Osteocyte (in vitro differentiated cells): ENCODE measurements at regions not wholly inside any gene's neighbourhood (a gene's known extent, or its start where the extent isn't known, plus 50 kb on each side); places are given as distances from the start of the nearest gene placed in this dataset.

Experiments used
- DNase-seq: peaks from one replicate; pipeline ENCODE4 v3.0.0; 2021; ENCODE audit warnings: mixed read lengths; ENCODE audit not compliant: unreplicated experiment; ENCODE audit errors: extremely low spot score
- H3K27ac Mint-ChIP-seq: one replicate; pipeline ENCODE4 v1.8.0; 2021; ENCODE audit warnings: mild to moderate bottlenecking, mixed read lengths; ENCODE audit not compliant: unreplicated experiment
- H3K27me3 Mint-ChIP-seq: one replicate; pipeline ENCODE4 v1.8.0; 2021; ENCODE audit warnings: mixed read lengths; ENCODE audit not compliant: unreplicated experiment
- H3K36me3 Mint-ChIP-seq: one replicate; pipeline ENCODE4 v1.8.0; 2021; ENCODE audit warnings: mixed read lengths; ENCODE audit not compliant: unreplicated experiment
- H3K4me1 Mint-ChIP-seq: one replicate; pipeline ENCODE4 v1.8.0; 2021; ENCODE audit warnings: mixed read lengths; ENCODE audit not compliant: unreplicated experiment
- H3K4me3 Mint-ChIP-seq: one replicate; pipeline ENCODE4 v1.8.0; 2021; ENCODE audit warnings: mild to moderate bottlenecking, moderate library complexity, mixed read lengths; ENCODE audit not compliant: unreplicated experiment
- H3K9me3 Mint-ChIP-seq: one replicate; pipeline ENCODE4 v1.8.0; 2021; ENCODE audit warnings: mixed read lengths; ENCODE audit not compliant: unreplicated experiment
- TF ChIP-seq, protein P1 (sequence below): fragments of 200-600 bp; sonication (generic); IDR thresholded peaks from 2 replicates; pipeline ENCODE4 v1.5.0; 2021; ENCODE audit warnings: antibody characterized with exemption, mild to moderate bottlenecking, moderate library complexity

DNA sequence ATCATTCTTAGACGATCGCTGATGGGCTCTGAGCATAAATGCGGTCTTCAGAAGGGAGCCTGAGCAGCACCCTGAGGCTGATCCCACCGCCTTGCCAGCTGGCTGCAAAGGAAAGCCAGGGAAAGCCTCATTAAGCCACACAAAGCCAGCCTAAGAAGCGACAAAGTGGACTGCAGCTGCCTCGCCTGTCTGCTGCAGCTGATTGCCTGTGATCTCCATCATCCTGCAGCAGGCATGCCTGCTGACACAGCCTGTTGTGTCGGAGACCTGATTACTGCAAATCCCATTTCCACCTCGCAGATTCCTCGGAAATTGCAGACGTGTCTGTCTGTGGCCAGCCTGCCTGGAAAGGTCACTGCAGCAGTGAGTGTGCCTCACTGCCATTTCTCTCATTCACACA is 1087.0 kb upstream of the AUTS2 start:
- Mint-ChIP-seq H3K4me3 (no peak overlapping the region), H3K4me1 (no peaks in the 10 kb centered on the region), H3K27me3 (no peaks in the 10 kb centered on the region), H3K27ac (no peak overlapping the region), H3K36me3 (no peaks in the 10 kb centered on the region), H3K9me3 (peaks cover 8% of the 10 kb centered on the region)
- DNase-seq, result peak; percentile 66
- TF ChIP-seq, protein P1, sequence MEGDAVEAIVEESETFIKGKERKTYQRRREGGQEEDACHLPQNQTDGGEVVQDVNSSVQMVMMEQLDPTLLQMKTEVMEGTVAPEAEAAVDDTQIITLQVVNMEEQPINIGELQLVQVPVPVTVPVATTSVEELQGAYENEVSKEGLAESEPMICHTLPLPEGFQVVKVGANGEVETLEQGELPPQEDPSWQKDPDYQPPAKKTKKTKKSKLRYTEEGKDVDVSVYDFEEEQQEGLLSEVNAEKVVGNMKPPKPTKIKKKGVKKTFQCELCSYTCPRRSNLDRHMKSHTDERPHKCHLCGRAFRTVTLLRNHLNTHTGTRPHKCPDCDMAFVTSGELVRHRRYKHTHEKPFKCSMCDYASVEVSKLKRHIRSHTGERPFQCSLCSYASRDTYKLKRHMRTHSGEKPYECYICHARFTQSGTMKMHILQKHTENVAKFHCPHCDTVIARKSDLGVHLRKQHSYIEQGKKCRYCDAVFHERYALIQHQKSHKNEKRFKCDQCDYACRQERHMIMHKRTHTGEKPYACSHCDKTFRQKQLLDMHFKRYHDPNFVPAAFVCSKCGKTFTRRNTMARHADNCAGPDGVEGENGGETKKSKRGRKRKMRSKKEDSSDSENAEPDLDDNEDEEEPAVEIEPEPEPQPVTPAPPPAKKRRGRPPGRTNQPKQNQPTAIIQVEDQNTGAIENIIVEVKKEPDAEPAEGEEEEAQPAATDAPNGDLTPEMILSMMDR, result no peak

DNA sequence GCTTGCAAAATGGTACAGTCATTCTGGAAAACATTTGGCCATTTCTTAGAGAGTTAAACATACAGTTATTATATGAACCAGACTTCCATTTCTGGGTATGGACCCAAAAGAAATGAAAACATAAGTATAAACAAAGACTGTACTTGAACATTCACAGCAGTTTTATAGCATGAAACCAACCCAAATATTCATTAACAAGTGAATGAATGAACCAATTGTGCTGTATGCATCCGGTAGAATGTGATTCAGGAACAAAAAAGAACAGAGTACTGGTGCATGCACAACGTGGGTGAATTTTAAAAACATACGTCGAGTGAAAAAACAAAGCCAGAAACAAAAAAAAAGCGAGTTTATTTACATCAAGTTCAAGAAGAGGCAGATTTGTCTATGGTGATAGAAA is 1085.8 kb upstream of the AUTS2 start:
- TF ChIP-seq, protein P1, result no peak
- Mint-ChIP-seq H3K4me3 (no peak overlapping the region), H3K27me3 (no peaks in the 10 kb centered on the region), H3K27ac (no peak overlapping the region), H3K9me3 (peaks cover 8% of the 10 kb centered on the region), H3K36me3 (no peaks in the 10 kb centered on the region), H3K4me1 (no peaks in the 10 kb centered on the region)
- no peak for DNase-seq

GRCh38 chr7:68518060-68518459 is 1080.2 kb upstream of the AUTS2 start:
- TF ChIP-seq, protein P1, result no peak
- Mint-ChIP-seq H3K4me1 (no peaks in the 10 kb centered on the region), H3K27me3 (no peaks in the 10 kb centered on the region), H3K9me3 (no peaks in the 10 kb centered on the region), H3K27ac (no peak overlapping the region), H3K4me3 (no peak overlapping the region), H3K36me3 (no peaks in the 10 kb centered on the region)
- no peak for DNase-seq

DNA sequence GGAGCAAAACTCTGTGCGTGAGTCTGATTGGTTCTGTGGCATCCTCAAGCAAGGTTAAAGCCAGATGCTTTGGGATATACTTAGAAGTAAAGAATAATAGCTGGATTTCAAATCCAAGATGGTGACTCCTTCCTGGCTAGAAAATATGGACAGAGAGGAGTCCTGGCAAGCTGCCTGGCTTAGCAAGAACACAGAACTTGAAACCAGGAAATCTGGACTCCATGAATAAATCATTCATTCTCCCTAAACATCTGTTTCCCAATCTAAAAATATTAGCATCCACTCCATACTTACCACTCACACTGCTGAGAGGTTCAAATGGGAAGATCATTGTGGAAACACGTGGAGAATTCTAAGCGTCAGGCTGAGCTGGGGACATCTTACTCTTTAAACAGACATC is 1074.1 kb upstream of the AUTS2 start:
- H3K4me1 Mint-ChIP-seq, result no peaks in the 10 kb centered on the region
- H3K36me3 Mint-ChIP-seq, result no peaks in the 10 kb centered on the region
- no peak for DNase-seq
- H3K4me3 Mint-ChIP-seq, result no peak overlapping the region
- TF ChIP-seq, protein P1, result no peak
- no peaks in the 10 kb centered on the region for H3K27me3 Mint-ChIP-seq
- H3K27ac Mint-ChIP-seq, result no peak overlapping the region
- no peaks in the 10 kb centered on the region for H3K9me3 Mint-ChIP-seq

DNA sequence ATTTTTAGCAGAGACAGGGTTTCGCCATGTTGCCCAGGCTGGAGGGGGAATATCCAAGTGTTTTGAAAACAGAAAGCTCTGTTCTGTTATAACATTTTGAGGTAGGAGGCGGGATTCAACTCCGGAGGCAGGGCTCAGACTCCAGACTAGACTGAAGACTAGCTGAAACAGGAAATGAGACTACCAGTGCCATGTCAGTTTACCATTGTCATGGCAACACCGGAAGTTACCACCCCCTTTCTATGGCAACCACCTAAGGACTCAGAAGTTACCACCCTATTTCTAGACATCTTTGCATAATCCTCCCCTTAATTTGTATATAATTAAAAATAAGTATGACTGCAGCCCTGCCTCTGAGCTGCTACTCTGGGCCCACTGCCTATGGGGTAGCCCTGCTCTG is 1069.1 kb upstream of the AUTS2 start:
- TF ChIP-seq, protein P1, result no peak
- Mint-ChIP-seq H3K27ac (no peak overlapping the region), H3K4me3 (no peak overlapping the region), H3K27me3 (peaks cover 4% of the 10 kb centered on the region), H3K4me1 (no peaks in the 10 kb centered on the region), H3K9me3 (no peaks in the 10 kb centered on the region), H3K36me3 (no peaks in the 10 kb centered on the region)
- DNase-seq, result no peak
